Esophagus muscularis mucosa (tissue), 3 donors: ENCODE measurements at regions not wholly inside any gene's neighbourhood (a gene's known extent, or its start where the extent isn't known, plus 50 kb on each side); places are given as distances from the start of the nearest gene placed in this dataset.

Experiments
- CTCF ChIP-seq, 3 experiments: fragments of 200-600 bp in 2 of 3; fragments of 450-650 bp in 1 of 3; sonication (generic) in 2 of 3; IDR thresholded peaks; one replicate each; pipeline ENCODE4 v1.5.1; 2017 to 2019; ENCODE audit warnings: antibody characterized with exemption in 3 of 3, mild to moderate bottlenecking in 2 of 3, moderate library complexity in 1 of 3
- POLR2A ChIP-seq: fragments of 450-650 bp; IDR thresholded peaks from one replicate; pipeline ENCODE4 v1.6.1; 2017; ENCODE audit warnings: antibody characterized with exemption, moderate library complexity, mild to moderate bottlenecking, low read depth
- POLR2AphosphoS5 ChIP-seq, 2 donors: sonication (generic); formaldehyde crosslinking; IDR thresholded peaks; one replicate each; pipeline ENCODE4 v1.6.1; 2017; ENCODE audit warnings: antibody characterized with exemption in 2 of 2

GRCh38 chr11:45482331-45482730 lies 183.1 kb downstream of the CHST1 start:
- no peak for TF ChIP-seq POLR2AphosphoS5 (IDR thresholded peaks at IDR 0.05)
- no peak for TF ChIP-seq CTCF (IDR thresholded peaks at IDR 0.05)
- TF ChIP-seq POLR2A, result no peak
